Aorta (tissue), 5 donors: ENCODE measurements at regions not wholly inside any gene's neighbourhood (a gene's known extent, or its start where the extent isn't known, plus 50 kb on each side); places are given as distances from the start of the nearest gene placed in this dataset.
A peak's percentile ranks its signal among the peaks of the same experiment; 100 is the strongest.

Experiments used
- ATAC-seq: fragments of 200-7000 bp; cut with Tn5 transposase; one replicate; pipeline ENCODE4 v1.9.1; 2022; ENCODE audit warnings: moderate library complexity; ENCODE audit not compliant: low FRiP score
- DNase-seq, 2 donors: peaks; one replicate each; pipeline ENCODE4 v3.0.0-alpha.2; 2020
- H3K27ac ChIP-seq, 2 donors: one replicate each; pipeline ENCODE4 v1.5.1; 2013; ENCODE audit warnings: low read length in 2 of 2, mild to moderate bottlenecking in 2 of 2, moderate library complexity in 2 of 2, control low read depth in 1 of 2, inconsistent platforms in 1 of 2, low read depth in 1 of 2
- H3K27me3 ChIP-seq, 2 donors: one replicate each; pipeline ENCODE4 v1.6.1; 2013; ENCODE audit warnings: control low read depth in 1 of 2, low read length in 1 of 2, mild to moderate bottlenecking in 1 of 2, moderate library complexity in 1 of 2; ENCODE audit not compliant: insufficient read depth in 2 of 2, control insufficient read depth in 1 of 2
- H3K36me3 ChIP-seq, 2 donors: one replicate each; pipeline ENCODE4 v1.6.1; 2013; ENCODE audit warnings: control low read depth in 1 of 2, low read length in 1 of 2, mild to moderate bottlenecking in 1 of 2; ENCODE audit not compliant: insufficient read depth in 2 of 2, control insufficient read depth in 1 of 2
- H3K4me1 ChIP-seq, 2 donors: one replicate each; pipeline ENCODE4 v1.6.1; 2013; ENCODE audit warnings: low read length in 2 of 2, control low read depth in 1 of 2, mild to moderate bottlenecking in 1 of 2, moderate library complexity in 1 of 2; ENCODE audit not compliant: insufficient read depth in 2 of 2, control insufficient read depth in 1 of 2
- H3K4me3 ChIP-seq, 2 donors: one replicate each; pipeline ENCODE4 v1.5.1; 2013; ENCODE audit warnings: low read length in 2 of 2, control low read depth in 1 of 2, mild to moderate bottlenecking in 1 of 2
- H3K9me3 ChIP-seq: one replicate; pipeline ENCODE4 v1.6.1; 2013; ENCODE audit warnings: mild to moderate bottlenecking, low read length; ENCODE audit not compliant: control insufficient read depth
- WGBS, 2 donors: extraction: QIAGEN DNeasy Blood & Tissue Kit; methylation state at CpG; one replicate each; pipeline ENCODE4 v1.1.7; 2013; 5-methylcytosine and 5-hydroxymethylcytosine counted together
- intact Hi-C, 2 donors: fragments of 100-400 bp; cut with DNase I; formaldehyde crosslinking; loops; one replicate each; pipeline versions ENCODE4 v1.14.2 to v1.15.0; 2022
- donor health status: healthy with polysubstance abuse.
- donor health status: Bipolar disorder and iron deficiency.
- donor health status: DM: no; HTN: no; CAD: no.
- donor health status: DM: no; HTN: no; CAD: no.
- donor health status: DM: yes; HTN: yes; CAD: no.

DNA sequence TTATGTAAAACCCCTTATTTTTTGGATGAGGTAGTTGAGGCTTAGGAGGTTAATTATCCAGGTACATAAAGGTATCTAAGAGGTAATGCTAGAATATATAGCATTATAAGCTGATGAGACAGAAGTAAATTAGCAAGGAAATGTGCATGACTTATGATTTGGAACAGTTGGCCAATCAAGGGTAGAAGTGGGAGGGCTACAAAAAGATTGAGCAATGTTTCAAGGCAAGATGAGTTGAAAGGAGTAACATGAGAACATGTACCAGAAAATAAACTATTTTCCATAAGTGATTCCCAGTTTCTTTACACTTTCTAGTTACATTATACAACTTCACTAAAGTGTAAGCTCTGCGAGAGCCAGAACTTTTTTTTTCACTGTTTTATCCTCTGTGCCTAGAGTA lies 290.9 kb downstream of the LRIG3 start:
- H3K4me3 ChIP-seq: no peak overlapping the region
- no peaks in the 10 kb centered on the region for H3K27me3 ChIP-seq
- H3K36me3 ChIP-seq: no peaks in the 10 kb centered on the region
- WGBS, 2 donors: 77 to 82% methylated on average over 1 of the region's 1 CpG
- peaks cover 5% of the 10 kb centered on the region for H3K9me3 ChIP-seq
- no peaks in the 10 kb centered on the region for H3K4me1 ChIP-seq
- intact Hi-C loops: no loop called here
- DNase-seq (no peak), ATAC-seq (no peak)
- H3K27ac ChIP-seq: no peak overlapping the region

DNA sequence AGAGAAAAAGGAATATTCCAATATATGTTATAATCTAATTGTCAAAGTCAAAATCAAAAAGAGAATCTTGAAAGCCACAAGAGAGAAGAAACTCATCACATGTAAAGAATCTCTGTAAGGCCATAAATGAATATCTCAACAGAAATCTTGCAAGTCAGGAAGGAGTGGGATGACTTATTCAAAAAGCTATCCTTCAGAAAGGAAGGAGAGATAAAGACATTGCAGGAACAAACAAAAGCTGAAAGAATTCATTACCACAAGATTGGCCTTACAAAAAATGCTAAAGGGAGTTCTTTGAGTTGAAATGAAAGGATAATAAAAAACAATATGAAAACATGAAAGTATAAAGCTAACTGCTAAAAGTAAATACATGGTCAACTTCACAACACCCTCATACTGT lies 286.8 kb downstream of the LRIG3 start:
- intact Hi-C loops: no loop called here
- Histone ChIP-seq H3K4me3 (no peak overlapping the region), H3K4me1 (no peaks in the 10 kb centered on the region), H3K9me3 (peaks cover 5% of the 10 kb centered on the region), H3K36me3 (no peaks in the 10 kb centered on the region), H3K27ac (no peak overlapping the region), H3K27me3 (no peaks in the 10 kb centered on the region)
- ATAC-seq: no peak
- DNase-seq: no peak

DNA sequence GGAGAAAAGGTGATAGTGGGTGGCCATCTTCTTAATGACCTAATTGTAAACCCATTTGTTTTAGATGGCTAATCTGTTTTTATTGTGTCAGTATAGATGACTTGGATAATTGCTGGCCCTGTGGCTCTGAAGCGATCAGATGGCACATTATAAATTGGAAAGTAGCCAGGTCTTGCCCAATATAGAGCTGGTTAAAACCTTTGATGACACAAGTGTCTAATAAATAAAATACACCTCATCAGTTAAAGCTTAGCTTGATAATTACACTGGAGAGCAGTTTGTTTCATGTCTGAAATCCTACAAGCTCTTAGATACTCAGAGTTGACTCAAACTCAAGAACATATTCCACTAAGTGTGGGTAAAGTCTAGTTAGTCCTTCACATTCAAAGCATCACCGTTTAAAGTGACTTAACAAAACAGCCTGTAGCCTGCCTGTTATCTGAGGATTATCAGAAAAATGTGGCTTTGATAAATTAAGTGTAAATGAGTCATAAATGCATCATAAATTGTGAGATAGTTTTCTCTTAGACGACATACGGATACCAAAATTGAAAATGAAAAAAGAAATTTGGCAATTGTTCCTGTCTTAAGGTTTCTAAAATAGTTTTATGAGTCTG lies 280.9 kb downstream of the LRIG3 start:
- Histone ChIP-seq H3K27ac (no peak overlapping the region), H3K4me1 (no peaks in the 10 kb centered on the region), H3K9me3 (no peaks in the 10 kb centered on the region), H3K36me3 (no peaks in the 10 kb centered on the region), H3K27me3 (no peaks in the 10 kb centered on the region), H3K4me3 (no peak overlapping the region)
- DNase-seq (no peak), ATAC-seq (no peak)
- 15 to 22% methylated on average over 4 of the region's 4 CpGs for WGBS, 2 donors
- intact Hi-C loops: no loop called here

DNA sequence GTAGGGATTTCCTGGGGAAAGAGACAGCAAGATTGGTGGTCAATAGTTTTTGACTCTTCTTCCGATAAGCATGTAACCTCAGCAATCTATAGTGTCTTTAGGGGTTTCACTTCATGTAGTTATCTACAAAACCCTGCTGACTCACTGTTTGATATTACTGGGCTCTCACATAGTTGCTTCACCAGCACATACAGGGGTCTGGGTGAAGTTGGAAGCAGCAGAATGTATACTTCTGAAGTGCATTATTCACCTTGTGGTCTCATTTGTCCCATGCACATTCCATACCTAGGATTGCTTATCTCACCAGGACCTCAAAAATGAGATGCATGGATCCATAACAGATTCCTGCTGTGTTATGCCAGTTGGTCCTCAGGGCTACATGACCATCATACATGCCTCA lies 280.0 kb downstream of the LRIG3 start:
- Histone ChIP-seq H3K27me3 (no peaks in the 10 kb centered on the region), H3K36me3 (no peaks in the 10 kb centered on the region), H3K27ac (no peak overlapping the region), H3K9me3 (no peaks in the 10 kb centered on the region), H3K4me1 (no peaks in the 10 kb centered on the region), H3K4me3 (no peak overlapping the region)
- no peak for ATAC-seq
- DNase-seq: no peak
- intact Hi-C loops: no loop called here
- WGBS, 2 donors: 97% methylated on average over 1 of the region's 1 CpG

DNA sequence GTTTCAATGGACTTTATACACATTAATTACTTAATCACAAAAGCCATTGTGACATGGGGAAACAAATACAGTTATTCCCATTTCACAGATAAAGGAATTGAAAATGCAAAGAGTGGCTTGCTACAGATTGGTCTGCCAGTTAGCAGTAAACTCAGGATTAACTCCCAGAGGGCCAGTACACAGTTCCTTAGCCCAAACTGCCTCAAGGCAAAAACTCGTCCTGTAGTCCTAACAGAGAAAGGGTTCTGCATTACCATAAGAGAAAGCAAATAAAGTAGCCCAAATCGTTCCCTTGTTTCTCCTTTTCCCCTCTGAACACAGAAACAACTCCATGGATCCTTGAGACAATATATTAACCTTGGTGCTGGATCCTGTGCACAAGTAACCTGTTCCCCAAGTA lies 274.4 kb downstream of the LRIG3 start:
- ATAC-seq (no peak), DNase-seq (no peak)
- Histone ChIP-seq H3K4me1 (peaks cover 0 to 3% of the 10 kb centered on the region in 2 donors), H3K9me3 (no peaks in the 10 kb centered on the region), H3K27ac (no peak overlapping the region), H3K27me3 (no peaks in the 10 kb centered on the region), H3K4me3 (no peak overlapping the region), H3K36me3 (no peaks in the 10 kb centered on the region)
- intact Hi-C loops: no loop called here
- WGBS, 2 donors: 64 to 79% methylated on average over 2 of the region's 2 CpGs

GRCh38 chr12:58647495-58647894 lies 272.8 kb downstream of the LRIG3 start:
- intact Hi-C loops: no loop called here
- Histone ChIP-seq H3K27me3 (no peaks in the 10 kb centered on the region), H3K4me3 (no peak overlapping the region), H3K36me3 (no peaks in the 10 kb centered on the region), H3K4me1 (peaks cover 0 to 3% of the 10 kb centered on the region in 2 donors), H3K27ac (no peak overlapping the region), H3K9me3 (no peaks in the 10 kb centered on the region)
- WGBS, 2 donors: 20 to 24% methylated on average over 3 of the region's 3 CpGs
- ATAC-seq: peak; percentile 63
- DNase-seq: no peak

DNA sequence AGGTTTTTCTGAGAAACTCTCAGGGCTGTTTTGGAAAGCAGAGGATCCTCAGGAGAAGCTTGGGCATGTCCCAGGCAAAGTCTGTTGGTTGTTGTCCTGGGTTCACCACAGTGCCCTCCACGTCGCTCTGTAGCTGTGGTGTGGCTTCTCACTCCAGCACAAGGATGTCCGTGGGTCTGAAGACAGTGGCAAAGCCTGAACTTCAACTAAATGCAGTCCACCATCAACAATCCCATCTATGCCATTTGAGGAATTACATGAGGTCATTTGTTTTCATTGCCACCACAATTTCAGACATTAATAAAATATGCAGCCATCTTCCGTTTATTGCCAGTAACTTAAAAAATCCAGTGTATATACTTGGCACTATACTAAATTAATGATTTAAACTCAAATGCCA lies 272.1 kb downstream of the LRIG3 start:
- ATAC-seq (no peak), DNase-seq (no peak)
- WGBS, 2 donors: 5 to 8% methylated on average over 4 of the region's 4 CpGs
- intact Hi-C loops: no loop called here
- H3K27me3 ChIP-seq: no peaks in the 10 kb centered on the region
- peaks cover 0 to 3% of the 10 kb centered on the region in 2 donors for H3K4me1 ChIP-seq
- H3K27ac ChIP-seq: no peak overlapping the region
- H3K36me3 ChIP-seq: no peaks in the 10 kb centered on the region
- H3K4me3 ChIP-seq: no peak overlapping the region
- H3K9me3 ChIP-seq: no peaks in the 10 kb centered on the region

- H3K36me3 ChIP-seq: no peaks in the 10 kb centered on the region
- DNase-seq (no peak), ATAC-seq (no peak)
- WGBS, 2 donors: 94 to 96% methylated on average over 3 of the region's 3 CpGs
- intact Hi-C loops: no loop called here
- H3K4me3 ChIP-seq: no peak overlapping the region
- peaks cover 1% of the 10 kb centered on the region for H3K9me3 ChIP-seq
- H3K27ac ChIP-seq: no peak overlapping the region
- peaks cover 0 to 3% of the 10 kb centered on the region in 2 donors for H3K4me1 ChIP-seq
- no peaks in the 10 kb centered on the region for H3K27me3 ChIP-seq
These were observed 268.5 kb downstream of the LRIG3 start for GRCh38 chr12:58651850-58652249.

- DNase-seq (no peak), ATAC-seq (no peak)
- H3K4me1 ChIP-seq: no peaks in the 10 kb centered on the region
- H3K4me3 ChIP-seq: no peak overlapping the region
- peaks cover 1% of the 10 kb centered on the region for H3K9me3 ChIP-seq
- WGBS, 2 donors: 78 to 82% methylated on average over 2 of the region's 2 CpGs
- intact Hi-C loops: no loop called here
- H3K27me3 ChIP-seq: no peaks in the 10 kb centered on the region
- H3K27ac ChIP-seq: no peak overlapping the region
- H3K36me3 ChIP-seq: no peaks in the 10 kb centered on the region
These were observed 266.3 kb downstream of the LRIG3 start for GRCh38 chr12:58654021-58654420.
